ENCODE measurements at regions not wholly inside any gene's neighbourhood (a gene's known extent, or its start where the extent isn't known, plus 50 kb on each side); places are given as distances from the start of the nearest gene placed in this dataset.

DNA sequence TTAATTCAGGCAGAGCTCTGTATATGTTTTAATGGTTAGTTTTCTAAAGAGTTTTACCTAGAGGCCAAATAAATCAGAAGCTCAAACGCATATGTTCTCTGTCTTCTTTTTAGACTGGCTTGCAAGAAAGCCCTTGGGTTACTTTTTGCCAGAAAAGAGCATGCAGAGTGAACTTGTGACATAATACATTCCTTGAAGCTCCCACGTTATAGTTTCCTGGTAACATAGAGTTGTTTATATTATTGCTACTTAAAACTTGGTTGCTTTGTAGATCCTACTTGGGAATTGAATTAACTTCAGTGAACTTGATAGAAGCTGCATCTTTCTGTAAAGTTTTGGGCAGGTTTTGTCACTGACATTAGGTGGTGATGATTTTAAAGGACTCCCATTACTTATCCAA is 102.9 kb downstream of the C9orf152 start:
- TF ChIP-seq, protein P1, sequence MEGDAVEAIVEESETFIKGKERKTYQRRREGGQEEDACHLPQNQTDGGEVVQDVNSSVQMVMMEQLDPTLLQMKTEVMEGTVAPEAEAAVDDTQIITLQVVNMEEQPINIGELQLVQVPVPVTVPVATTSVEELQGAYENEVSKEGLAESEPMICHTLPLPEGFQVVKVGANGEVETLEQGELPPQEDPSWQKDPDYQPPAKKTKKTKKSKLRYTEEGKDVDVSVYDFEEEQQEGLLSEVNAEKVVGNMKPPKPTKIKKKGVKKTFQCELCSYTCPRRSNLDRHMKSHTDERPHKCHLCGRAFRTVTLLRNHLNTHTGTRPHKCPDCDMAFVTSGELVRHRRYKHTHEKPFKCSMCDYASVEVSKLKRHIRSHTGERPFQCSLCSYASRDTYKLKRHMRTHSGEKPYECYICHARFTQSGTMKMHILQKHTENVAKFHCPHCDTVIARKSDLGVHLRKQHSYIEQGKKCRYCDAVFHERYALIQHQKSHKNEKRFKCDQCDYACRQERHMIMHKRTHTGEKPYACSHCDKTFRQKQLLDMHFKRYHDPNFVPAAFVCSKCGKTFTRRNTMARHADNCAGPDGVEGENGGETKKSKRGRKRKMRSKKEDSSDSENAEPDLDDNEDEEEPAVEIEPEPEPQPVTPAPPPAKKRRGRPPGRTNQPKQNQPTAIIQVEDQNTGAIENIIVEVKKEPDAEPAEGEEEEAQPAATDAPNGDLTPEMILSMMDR (IDR thresholded peaks at IDR 0.05): no peak
- TF ChIP-seq POLR2A (IDR thresholded peaks at IDR 0.05): no peak

Data from testis (tissue), 2 donors.